22Rv1 (cell line): ENCODE measurements at regions not wholly inside any gene's neighbourhood (a gene's known extent, or its start where the extent isn't known, plus 50 kb on each side); places are given as distances from the start of the nearest gene placed in this dataset.

Experiments
- CTCF ChIP-seq: fragments of 450-650 bp; IDR thresholded peaks from 2 replicates; pipeline ENCODE4 v1.5.1; 2017; ENCODE audit warnings: mild to moderate bottlenecking
- ZFX ChIP-seq: fragments of 450-650 bp; IDR thresholded peaks from 2 replicates; pipeline ENCODE4 v1.6.1; 2017; ENCODE audit warnings: antibody characterized with exemption, borderline replicate concordance

- no peak for TF ChIP-seq CTCF
- no peak for TF ChIP-seq ZFX
Observed at GRCh38 chr4:138678985-138679746, 336.4 kb upstream of the NOCT start.
